GM18519 (cell line): ENCODE measurements at regions not wholly inside any gene's neighbourhood (a gene's known extent, or its start where the extent isn't known, plus 50 kb on each side); places are given as distances from the start of the nearest gene placed in this dataset.
"Not testable (repeated sequence)": the region's sequence is repeated elsewhere in the genome, so short reads cannot be mapped to it uniquely, and the experiment has no call there.

Experiments
- ATAC-seq: cut with Tn5 transposase; IDR thresholded peaks from one replicate; pipeline ENCODE4 v1.9.1; 2021; ENCODE audit warnings: mild to moderate bottlenecking, moderate library complexity; ENCODE audit not compliant: unreplicated experiment, low FRiP score

DNA sequence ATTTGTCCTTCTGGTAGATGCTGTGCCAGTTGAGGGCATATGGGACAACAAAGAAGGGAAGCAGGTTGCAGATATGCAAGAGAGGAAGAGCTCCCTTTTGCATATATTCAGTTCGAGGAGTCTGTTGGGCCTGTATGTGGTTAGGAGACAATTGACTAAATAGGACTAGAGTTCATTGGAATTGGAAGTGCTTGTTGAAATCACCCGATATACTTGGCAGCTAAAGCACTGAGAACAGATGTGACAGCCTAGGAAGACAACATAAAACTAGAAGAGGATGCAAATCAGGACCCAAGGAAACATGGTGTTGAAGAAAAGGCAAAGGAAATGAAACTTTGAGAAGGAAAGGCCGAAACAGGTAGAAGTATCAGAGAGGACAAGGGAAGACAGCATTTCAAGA lies 215.2 kb upstream of the P2RY1 start:
- no peak for ATAC-seq

DNA sequence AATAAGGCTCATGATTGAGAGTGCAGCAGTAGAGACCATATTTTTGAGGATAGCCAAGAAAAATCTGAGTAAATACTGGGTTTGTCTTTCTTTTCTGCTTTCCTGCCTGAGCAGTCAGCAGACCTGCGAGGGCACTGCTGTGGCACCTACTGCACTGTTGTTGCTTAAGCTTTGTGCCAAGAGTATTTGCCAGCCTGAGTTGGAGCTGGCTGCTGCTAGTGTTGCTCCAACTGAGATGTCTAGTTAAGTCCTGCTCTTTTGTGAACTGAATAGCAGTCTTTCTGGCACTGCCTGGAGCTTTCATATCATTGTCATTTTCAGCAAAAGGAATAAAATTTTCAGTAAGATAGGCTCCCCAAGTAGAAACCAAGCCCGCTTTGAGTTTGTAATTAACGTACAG lies 214.5 kb upstream of the P2RY1 start:
- ATAC-seq = no peak

DNA sequence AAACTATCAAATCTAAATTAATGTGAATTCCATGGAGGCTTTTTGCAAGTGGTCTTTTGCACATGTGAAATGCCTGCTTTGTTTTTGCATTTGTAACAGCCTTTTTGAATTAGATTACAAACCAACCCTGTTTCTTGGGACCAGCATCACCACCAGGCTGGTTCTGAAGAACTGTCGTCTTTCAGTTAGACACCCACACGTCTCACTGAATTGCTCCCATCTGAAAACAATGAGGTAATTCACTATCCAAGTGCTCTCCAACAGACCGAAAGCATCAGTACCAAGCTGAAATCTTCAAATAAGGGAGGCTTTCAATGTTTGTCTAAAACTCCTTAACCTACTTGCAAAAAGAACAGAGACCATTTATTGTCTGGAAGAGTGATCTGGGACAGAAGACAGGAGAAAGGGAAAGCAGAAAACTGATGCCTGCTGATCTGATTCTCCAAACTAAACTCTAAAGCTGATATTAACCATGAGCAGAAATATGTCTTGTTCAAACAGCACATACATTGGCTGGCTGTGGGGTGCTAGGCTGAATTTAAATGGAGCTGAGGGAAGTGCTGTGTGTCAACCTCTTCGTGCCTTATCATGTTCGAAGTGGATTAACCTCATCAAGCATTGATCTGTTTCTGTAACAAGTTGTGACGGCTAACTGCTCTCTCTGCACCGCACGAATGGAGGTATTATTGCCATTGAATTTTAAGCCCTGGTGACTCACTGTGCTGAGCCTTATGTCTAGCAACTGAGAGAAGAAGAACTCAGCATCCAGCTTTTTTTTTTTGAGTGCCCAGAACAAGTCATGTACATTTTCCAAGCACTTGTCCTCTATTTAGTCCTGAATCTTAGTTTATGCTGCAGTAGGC lies 213.7 kb upstream of the P2RY1 start:
- no peak for ATAC-seq

DNA sequence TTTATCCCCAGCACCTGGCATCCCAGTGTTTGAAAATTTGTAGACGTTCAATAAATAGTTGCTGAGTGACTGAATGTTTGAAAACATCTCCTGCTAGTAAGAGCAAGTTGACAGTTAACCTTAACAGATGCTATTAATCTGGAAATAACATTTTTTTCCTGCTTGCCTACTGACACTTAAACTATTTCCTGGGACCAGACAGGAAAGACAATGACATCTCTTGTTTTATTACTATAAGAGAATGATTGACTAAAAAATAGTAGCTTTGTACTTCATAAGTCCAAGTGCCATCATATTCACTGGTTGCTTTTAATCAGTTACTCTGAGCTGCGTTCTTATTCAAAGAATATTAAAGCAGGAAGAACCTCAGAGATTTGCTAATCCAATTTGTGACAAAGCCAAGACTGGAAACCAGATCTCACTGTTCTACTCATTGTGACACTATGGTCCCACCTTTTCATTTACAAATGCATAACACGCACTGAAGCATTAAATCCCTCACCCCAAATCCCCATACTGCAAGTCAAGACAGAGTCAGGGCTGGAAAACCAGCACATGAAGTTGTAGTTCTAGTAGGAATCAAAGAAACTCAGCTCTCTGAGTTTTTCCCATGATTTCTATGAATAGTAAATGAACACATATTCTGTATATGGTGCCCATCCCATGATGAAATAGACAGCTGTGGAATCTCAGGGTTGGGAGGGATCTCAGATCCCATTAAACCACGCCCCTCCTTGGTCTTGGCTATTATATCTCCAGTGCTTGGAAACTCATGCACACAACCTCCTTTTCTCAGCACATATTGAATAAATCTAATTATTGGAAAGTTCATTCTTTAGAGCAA lies 212.7 kb upstream of the P2RY1 start:
- no peak for ATAC-seq

DNA sequence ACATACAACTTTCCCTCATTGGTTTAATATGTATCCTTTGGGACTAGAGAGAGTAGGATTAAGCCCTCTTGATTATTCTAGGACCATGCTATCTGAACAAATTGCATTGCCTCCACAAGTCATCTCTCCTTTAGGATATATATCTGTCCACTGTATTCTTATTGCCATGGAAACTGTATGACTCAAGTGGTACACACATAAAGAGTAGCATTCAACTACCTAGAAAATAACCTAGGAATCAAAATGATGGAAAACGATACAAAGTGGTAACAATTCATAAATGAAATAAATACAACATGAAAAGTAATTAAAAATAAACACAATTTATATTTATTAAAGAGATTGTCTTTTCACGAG lies 212.1 kb upstream of the P2RY1 start:
- no peak for ATAC-seq

DNA sequence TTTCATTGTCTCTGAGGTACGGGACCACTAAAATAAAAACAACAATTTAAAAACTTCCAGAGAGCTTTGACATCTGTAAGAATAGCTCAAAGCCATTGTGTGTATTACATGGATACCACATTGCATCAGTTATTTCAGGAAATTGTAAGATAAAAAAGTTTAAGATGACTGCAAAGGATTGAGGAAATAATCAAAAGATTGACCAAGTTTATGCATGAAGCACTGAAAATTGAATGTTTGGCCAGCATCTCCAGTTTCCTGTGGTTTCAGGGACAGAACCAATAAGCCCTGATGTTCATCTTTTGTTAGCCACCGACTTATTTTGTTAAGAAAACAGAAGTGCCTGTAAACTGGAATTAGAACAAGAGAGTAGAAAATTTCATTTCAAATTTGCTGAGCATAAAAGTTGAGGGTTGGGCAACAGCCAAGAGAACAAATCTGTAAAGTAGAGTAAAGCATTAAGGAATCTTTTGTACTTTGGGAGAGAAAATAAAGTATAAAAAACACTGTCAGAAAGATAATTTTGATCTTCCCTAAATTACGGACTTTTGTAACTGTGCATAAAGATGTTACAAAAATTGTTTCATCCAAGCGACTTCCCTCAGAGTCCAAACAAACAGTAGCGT lies 211.5 kb upstream of the P2RY1 start:
- ATAC-seq = no peak

DNA sequence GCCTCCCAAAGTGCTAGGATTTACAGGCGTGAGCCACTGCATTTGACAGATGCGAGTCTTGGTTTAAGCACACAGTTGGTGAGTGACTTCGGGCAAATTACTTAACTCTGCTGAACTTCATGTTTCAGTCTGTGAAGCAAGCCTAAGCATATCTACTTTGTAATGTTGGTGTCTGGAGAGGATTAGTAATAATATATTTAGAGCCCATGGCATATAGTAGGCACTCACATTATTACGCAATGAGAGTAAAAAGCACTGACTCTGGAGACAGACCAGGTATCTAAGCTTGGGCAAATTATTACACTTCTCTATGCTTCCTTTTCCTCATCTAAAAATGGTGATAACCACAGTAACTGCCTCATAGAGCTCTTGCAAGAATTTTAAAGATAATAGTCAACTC lies 208.7 kb upstream of the P2RY1 start:
- no peak for ATAC-seq

DNA sequence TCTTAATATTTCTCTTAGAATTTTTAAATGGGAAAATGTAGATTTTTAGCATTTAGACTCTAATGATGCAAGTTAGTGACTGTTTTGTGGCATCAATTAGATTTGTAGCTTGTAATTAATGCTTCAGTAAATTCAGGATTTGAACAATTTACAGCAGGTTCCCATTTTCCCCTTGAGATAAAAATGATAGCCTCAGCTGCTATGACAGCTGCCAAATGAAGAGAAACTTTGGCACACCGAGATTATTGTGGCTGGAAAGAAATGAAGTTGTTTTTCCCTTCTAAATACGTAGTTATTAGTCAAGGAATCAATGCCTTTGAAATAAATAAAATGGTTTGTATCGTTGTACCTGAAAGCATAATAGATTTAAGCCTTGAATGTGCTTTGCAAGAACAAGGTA lies 206.4 kb upstream of the P2RY1 start:
- ATAC-seq = no peak

DNA sequence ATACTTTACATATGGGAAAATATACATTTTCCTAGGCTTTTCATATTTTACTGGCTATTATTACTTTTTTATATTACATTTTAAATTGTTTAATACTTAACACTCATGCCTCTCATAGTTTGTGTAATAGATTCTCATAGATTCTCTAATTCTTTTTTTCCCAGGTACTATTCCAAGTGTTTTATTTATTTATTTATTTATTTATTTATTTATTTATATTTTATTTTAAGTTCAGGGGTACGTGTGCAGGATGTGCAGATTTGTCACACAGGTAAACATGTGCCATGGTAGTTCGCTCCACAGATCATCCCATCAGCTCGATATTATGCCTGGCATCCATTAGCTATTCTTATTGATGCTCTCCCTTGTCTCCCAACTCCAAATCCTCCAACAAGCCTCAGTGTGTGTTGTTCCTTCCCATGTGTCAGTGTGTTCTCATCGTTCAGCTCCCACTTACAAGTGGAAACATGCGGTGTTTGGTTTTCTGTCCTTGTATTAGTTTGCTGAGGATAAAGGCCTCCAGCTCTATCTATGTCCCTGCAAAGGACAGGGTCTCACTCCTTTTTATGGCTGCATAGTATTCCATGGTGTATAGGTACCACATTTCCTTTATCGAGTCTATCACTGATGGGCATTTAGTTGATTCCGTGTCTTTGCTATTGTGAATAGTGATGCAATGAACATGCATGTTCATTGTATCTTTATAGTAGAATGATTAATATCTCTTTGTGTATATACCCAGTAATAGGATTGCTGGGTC lies 205.4 kb upstream of the P2RY1 start:
- no peak for ATAC-seq

DNA sequence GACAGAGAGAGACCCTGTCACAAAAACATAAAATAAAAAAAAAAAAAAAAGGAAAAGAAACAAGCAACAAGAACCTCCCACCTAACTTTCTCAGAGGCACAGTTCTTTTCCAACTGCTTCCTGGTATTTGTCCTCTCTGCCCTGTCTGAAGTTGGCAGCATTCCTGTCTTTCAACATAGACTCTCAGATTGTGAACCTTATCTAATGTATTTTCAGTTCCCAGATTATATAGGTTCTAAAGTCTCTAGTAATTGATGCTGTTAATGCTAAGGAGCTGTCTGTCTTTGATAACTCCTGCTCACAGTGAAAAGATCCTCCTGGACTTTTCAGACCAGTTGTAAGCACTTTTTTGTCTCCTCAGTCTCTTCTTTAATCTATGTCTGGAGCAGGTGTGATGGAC lies 199.5 kb upstream of the P2RY1 start:
- no peak for ATAC-seq

DNA sequence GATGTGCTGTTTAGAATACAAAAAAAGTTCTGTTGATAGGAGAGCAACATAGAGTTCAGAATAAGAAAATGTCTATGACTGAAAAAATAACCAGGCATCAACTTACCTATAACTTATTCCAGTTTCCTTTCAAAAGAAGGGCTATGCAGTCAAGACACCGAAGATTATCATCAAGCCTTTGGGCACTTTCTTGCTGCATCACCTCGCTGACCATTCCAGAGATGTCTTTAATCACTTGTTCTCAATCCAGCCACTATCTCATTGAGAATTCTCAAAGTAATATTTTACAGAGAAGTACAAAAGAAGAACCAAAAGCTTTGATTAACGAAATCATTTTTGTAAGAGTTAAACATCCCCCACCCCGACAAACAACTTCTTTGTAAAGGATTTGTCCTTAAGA lies 198.3 kb upstream of the P2RY1 start:
- ATAC-seq = no peak

DNA sequence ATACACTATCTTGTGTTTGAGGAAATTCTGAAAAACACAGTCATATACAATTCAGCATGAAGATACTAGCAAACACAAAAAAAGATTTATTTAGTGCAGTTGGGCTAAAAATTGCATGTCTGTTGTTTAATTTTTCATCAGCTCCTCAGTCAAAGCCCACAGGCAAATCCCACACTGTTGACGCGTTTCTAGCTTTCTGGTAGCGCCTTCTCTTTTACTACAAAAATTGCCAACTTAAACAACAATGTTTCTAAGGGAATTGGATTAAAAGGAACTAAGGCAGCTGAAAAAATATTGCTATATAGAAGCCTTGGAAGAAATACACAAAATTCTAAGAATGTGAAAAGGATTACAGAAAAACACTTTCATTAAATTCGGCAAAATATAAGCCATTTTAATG lies 196.7 kb upstream of the P2RY1 start:
- ATAC-seq = no peak

DNA sequence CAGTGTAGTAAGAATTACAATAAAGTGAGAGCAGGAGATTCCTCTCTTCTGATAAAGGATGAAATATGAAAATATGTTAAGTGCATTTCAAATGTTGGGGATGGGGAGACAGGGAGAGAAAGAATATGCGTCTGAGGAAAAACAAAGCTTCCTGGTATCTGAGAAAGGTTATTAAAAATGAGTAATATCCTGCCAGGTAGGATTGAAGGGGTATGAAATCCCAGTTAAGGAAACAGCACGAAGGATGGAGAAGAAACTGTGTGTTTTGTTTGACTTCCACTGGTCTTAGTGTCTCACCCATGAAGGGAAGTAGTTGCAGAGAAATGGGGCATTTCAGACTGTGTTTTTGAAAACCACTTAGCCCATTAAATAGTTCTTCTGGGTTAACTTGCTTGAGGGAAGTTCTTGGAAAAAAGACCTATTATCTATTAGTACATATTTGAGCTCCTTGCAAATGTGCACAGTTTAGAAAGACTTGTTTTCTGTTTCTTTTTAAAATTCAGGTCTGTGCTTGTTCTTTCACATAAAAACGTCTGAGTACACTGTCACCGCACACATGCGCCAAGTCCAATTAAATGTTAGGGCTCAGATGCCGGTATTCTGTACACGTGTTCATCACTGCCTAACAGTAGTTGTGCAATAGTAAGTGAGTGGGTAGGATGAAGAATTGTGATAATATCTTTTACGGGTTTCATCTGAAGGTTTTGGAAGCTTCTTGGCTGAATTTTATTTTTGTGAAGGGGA lies 196.1 kb upstream of the P2RY1 start:
- ATAC-seq = no peak

DNA sequence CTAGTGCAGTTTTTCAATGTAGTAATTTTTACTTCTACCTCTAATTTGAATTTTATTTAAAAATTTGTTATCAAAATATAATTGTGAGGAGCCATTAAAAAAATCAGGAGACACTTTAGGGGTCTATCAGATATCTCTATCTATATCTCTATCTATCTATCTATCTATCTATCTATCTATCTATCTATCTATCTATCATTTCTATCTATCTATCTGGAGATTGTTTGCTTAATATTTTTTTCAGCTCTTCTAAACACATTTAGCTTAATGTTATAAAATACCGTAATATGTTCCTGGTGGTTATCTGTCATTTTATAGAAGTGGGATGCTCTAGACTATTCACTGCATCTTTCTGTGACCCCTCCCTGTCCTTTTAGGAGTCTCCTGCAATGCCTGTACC lies 193.7 kb upstream of the P2RY1 start:
- ATAC-seq = no peak

DNA sequence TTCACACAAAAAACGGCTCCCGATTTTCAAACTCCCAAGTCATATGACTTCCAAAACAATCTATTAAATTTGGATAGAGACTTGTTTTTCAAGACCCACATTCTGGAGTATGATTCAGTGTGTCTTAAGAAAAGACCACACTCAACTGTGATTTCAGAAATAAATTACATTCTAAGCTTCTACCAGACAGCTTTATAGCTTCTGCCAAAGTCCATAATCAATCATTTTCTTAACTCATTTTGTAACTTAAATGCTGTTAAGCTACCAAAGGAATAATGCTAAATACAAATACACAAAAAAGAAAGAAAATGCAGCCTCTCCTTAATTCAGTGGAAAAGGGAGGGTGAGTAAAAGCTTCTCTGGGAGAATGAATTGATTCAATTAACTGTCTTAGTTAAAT lies 192.3 kb upstream of the P2RY1 start:
- no peak for ATAC-seq

DNA sequence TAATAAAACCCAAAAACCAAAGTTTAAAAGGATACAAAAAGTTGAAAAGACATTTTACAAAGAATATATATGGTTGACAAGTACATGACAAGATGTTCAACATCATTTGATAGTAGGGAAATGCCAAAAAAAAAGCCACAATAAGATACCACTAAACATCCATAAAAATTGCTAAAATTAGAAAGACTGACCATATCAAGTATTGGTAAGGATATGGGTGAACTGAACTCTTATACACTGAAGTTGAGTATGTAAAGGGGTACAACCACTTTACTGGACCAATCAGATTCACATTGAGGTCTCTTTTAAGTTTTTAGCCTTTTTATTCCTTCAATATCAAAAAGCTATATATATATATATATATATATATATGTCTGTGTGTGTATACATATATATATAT lies 190.5 kb upstream of the P2RY1 start:
- no peak for ATAC-seq

DNA sequence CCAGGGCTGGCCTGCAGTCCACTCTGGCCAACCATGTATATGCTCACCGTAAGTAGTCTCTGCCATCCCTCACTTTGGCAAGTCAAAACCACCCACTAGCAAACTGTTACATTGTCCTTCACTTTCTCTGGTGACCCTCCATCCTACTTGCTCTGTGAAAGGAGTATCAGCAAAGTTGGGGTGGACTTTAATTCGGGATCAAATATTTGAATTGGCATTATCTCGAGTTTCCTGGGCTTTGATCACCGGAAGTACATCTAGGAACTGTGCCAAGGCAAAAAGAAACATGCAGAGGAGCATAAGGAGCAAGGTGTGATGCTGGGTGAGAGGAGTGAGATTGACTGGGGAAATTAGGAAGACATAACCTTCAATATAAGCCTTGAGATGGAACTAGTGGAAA lies 188.9 kb upstream of the P2RY1 start:
- no peak for ATAC-seq

DNA sequence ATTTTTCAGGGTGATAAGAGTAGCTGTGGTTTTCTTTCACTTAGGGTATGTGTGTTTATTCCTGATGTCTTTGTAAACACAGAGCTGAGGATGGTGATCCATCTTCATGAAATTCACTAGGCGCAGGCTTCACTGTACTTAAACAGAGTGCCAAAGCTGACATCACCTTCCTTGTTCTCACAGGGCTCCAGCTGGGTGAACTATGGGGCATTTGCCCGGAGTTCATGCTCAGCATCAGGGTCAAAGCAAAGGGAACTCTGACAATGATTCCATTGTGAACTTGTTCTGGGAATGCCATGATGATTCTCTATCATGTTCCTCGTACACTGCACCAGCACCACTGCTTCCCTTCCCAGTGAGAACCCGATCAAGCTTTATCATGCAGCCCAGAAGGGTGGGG lies 184.8 kb upstream of the P2RY1 start:
- ATAC-seq = no peak

DNA sequence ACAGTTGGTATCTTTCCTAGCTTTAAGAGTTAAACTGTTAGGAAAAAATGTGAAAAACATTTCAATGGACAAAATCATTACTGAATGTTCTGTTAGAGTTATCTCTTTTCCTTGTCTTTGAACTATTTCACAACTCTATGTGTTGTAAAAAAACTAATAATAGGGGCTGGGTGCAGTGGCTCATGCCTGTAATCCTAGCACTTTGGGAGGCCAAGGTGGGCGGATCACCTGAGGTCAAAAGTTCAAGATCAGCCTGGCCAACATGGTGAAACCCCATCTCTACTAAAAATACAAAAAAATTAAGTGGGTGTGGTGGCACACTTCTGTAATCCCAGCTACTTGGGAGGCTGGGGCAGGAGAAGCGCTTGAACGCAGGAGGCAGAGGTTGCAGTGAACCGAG lies 184.0 kb upstream of the P2RY1 start:
- not testable (repeated sequence) for ATAC-seq
